Neural cell (in vitro differentiated cells): ENCODE measurements at regions not wholly inside any gene's neighbourhood (a gene's known extent, or its start where the extent isn't known, plus 50 kb on each side); places are given as distances from the start of the nearest gene placed in this dataset.

Source experiments
- H2AFZ ChIP-seq: fragments of 200-600, 300-800 bp; sonication (generic), shearing (Covaris generic); 2 replicates; pipeline ENCODE4 v1.6.0; 2014; ENCODE audit warnings: low read depth, mild to moderate bottlenecking, antibody characterized with exemption, low read length, moderate library complexity
- H3F3A ChIP-seq: fragments of 200-600 bp; shearing (Covaris generic); 2 replicates; pipeline ENCODE4 v1.6.1; 2016; ENCODE audit warnings: mild to moderate bottlenecking, moderate library complexity, mixed read lengths, antibody characterized with exemption, low read length; ENCODE audit not compliant: insufficient read depth, poor library complexity, severe bottlenecking
- H3K27ac ChIP-seq: fragments of 200-600, 300-800 bp; sonication (generic), shearing (Covaris generic); 2 replicates; pipeline ENCODE4 v1.5.1; 2014; ENCODE audit warnings: mild to moderate bottlenecking, low read length, moderate library complexity
- H3K27me3 ChIP-seq: fragments of 300-800, 200-600 bp; sonication (generic), shearing (Covaris generic); 2 replicates; pipeline ENCODE4 v1.6.0; 2014; ENCODE audit warnings: mild to moderate bottlenecking, low read depth, low read length, moderate library complexity; ENCODE audit not compliant: insufficient read depth
- H3K36me3 ChIP-seq: fragments of 300-800, 200-600 bp; sonication (generic), shearing (Covaris generic); 2 replicates; pipeline ENCODE4 v1.5.1; 2014; ENCODE audit warnings: mild to moderate bottlenecking, antibody characterized with exemption, low read length, moderate library complexity; ENCODE audit not compliant: insufficient read depth
- H3K4me2 ChIP-seq: fragments of 300-800, 200-600 bp; sonication (generic), shearing (Covaris generic); 2 replicates; pipeline ENCODE4 v1.6.0; 2014; ENCODE audit warnings: mild to moderate bottlenecking, low read length
- H3K4me3 ChIP-seq: fragments of 300-800, 200-600 bp; sonication (generic), shearing (Covaris generic); 2 replicates; pipeline ENCODE4 v1.5.1; 2014; ENCODE audit warnings: mild to moderate bottlenecking, low read length, moderate library complexity
- H3K79me2 ChIP-seq: fragments of 200-600 bp; shearing (Covaris generic); replicated peaks from 2 replicates; pipeline ENCODE4 v1.6.0; 2014; ENCODE audit warnings: mild to moderate bottlenecking, low read length, moderate library complexity; ENCODE audit not compliant: insufficient read depth
- H3K9ac ChIP-seq: fragments of 300-800, 200-600 bp; sonication (generic), shearing (Covaris generic); 2 replicates; pipeline ENCODE4 v1.6.1; 2016; ENCODE audit warnings: mild to moderate bottlenecking, low read length, mixed read lengths
- H3K9me2 ChIP-seq: fragments of 200-600 bp; shearing (Covaris generic); 2 replicates; pipeline ENCODE4 v1.6.1; 2016; ENCODE audit warnings: mild to moderate bottlenecking, low read length, mixed read lengths; ENCODE audit not compliant: insufficient read depth
- H3K9me3 ChIP-seq: fragments of 200-600, 300-800 bp; sonication (generic), shearing (Covaris generic); 2 replicates; pipeline ENCODE4 v1.6.1; 2016; ENCODE audit warnings: mild to moderate bottlenecking, mixed run types, low read length, moderate library complexity, mixed read lengths
- H4K20me1 ChIP-seq: fragments of 200-600 bp; shearing (Covaris generic); 2 replicates; pipeline ENCODE4 v1.6.1; 2016; ENCODE audit warnings: mild to moderate bottlenecking, mixed run types; ENCODE audit not compliant: insufficient read depth
- EP300 ChIP-seq: fragments of 450-650 bp; conservative IDR thresholded peaks from 2 replicates; pipeline ENCODE4 v1.6.1; 2014; ENCODE audit warnings: antibody characterized with exemption, mild to moderate bottlenecking, moderate library complexity; ENCODE audit not compliant: poor library complexity, severe bottlenecking
- EZH2 ChIP-seq: fragments of 200-600, 300-800 bp; shearing (Covaris generic), sonication (generic); IDR thresholded peaks from 2 replicates; pipeline ENCODE4 v1.6.1; 2014; ENCODE audit warnings: antibody characterized with exemption, low read length, borderline replicate concordance, mild to moderate bottlenecking; ENCODE audit not compliant: insufficient read depth, poor library complexity, severe bottlenecking
- MXI1 ChIP-seq: fragments of 450-650 bp; conservative IDR thresholded peaks from 2 replicates; pipeline ENCODE4 v1.6.1; 2014; ENCODE audit warnings: antibody characterized with exemption, mild to moderate bottlenecking; ENCODE audit not compliant: poor library complexity, severe bottlenecking
- POLR2AphosphoS5 ChIP-seq: IDR thresholded peaks from 2 replicates; pipeline ENCODE4 v1.6.1; 2012
- RAD21 ChIP-seq: fragments of 450-650 bp; conservative IDR thresholded peaks from 2 replicates; pipeline ENCODE4 v1.6.1; 2014; ENCODE audit warnings: antibody characterized with exemption, mild to moderate bottlenecking, moderate library complexity
- SMC3 ChIP-seq: fragments of 450-650 bp; conservative IDR thresholded peaks from 2 replicates; pipeline ENCODE4 v1.6.1; 2014; ENCODE audit warnings: antibody characterized with exemption, mild to moderate bottlenecking, moderate library complexity; ENCODE audit not compliant: poor library complexity
- TAF1 ChIP-seq: IDR thresholded peaks from 2 replicates; pipeline ENCODE4 v1.6.1; 2012; ENCODE audit warnings: low read depth
- TF ChIP-seq, protein P1 (sequence below): IDR thresholded peaks from 2 replicates; pipeline ENCODE4 v1.6.1; 2012; ENCODE audit warnings: borderline replicate concordance
- TF ChIP-seq, protein P2 (sequence below): fragments of 450-650 bp; IDR thresholded peaks from 2 replicates; pipeline ENCODE4 v1.5.1; 2014; ENCODE audit warnings: antibody characterized with exemption, mild to moderate bottlenecking, moderate library complexity; ENCODE audit not compliant: poor library complexity, severe bottlenecking

DNA sequence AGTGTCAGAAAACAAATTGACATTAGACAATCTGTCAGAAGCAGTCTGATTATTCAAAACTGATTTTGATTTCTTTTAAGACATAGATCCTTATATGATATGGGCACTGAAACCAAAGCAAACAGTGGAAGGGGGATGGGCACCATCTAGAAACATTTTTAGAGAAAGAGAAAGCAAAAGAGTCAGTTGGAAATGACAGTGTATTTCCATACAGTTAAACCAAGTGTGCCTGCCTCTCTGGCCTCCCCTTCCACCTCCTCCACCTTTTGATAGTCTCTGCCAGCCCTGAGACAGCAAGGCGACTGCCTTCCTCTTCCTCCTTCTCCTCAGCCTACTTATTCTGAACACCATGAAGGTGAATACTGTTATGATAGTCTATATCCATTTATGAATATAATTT, 949.7 kb downstream of the AMY1C start:
- Histone ChIP-seq H3K27me3 (no peaks in the 10 kb centered on the region), H3K9ac (no peak overlapping the region), H3K36me3 (no peaks in the 10 kb centered on the region), H3K79me2 (no peaks in the 10 kb centered on the region), H3K4me3 (no peak overlapping the region), H4K20me1 (no peaks in the 10 kb centered on the region), H3K9me3 (no peaks in the 10 kb centered on the region), H3K9me2 (no peaks in the 10 kb centered on the region), H2AFZ (no peak overlapping the region), H3K4me2 (no peak overlapping the region), H3F3A (no peaks in the 10 kb centered on the region), H3K27ac (no peak overlapping the region)
- TF ChIP-seq MXI1 (no peak), TAF1 (no peak), SMC3 (no peak), EP300 (no peak), POLR2AphosphoS5 (no peak), EZH2 (no peak), RAD21 (no peak)
- TF ChIP-seq, protein P1, sequence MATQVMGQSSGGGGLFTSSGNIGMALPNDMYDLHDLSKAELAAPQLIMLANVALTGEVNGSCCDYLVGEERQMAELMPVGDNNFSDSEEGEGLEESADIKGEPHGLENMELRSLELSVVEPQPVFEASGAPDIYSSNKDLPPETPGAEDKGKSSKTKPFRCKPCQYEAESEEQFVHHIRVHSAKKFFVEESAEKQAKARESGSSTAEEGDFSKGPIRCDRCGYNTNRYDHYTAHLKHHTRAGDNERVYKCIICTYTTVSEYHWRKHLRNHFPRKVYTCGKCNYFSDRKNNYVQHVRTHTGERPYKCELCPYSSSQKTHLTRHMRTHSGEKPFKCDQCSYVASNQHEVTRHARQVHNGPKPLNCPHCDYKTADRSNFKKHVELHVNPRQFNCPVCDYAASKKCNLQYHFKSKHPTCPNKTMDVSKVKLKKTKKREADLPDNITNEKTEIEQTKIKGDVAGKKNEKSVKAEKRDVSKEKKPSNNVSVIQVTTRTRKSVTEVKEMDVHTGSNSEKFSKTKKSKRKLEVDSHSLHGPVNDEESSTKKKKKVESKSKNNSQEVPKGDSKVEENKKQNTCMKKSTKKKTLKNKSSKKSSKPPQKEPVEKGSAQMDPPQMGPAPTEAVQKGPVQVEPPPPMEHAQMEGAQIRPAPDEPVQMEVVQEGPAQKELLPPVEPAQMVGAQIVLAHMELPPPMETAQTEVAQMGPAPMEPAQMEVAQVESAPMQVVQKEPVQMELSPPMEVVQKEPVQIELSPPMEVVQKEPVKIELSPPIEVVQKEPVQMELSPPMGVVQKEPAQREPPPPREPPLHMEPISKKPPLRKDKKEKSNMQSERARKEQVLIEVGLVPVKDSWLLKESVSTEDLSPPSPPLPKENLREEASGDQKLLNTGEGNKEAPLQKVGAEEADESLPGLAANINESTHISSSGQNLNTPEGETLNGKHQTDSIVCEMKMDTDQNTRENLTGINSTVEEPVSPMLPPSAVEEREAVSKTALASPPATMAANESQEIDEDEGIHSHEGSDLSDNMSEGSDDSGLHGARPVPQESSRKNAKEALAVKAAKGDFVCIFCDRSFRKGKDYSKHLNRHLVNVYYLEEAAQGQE: no peak
- TF ChIP-seq, protein P2, sequence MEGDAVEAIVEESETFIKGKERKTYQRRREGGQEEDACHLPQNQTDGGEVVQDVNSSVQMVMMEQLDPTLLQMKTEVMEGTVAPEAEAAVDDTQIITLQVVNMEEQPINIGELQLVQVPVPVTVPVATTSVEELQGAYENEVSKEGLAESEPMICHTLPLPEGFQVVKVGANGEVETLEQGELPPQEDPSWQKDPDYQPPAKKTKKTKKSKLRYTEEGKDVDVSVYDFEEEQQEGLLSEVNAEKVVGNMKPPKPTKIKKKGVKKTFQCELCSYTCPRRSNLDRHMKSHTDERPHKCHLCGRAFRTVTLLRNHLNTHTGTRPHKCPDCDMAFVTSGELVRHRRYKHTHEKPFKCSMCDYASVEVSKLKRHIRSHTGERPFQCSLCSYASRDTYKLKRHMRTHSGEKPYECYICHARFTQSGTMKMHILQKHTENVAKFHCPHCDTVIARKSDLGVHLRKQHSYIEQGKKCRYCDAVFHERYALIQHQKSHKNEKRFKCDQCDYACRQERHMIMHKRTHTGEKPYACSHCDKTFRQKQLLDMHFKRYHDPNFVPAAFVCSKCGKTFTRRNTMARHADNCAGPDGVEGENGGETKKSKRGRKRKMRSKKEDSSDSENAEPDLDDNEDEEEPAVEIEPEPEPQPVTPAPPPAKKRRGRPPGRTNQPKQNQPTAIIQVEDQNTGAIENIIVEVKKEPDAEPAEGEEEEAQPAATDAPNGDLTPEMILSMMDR: no peak

DNA sequence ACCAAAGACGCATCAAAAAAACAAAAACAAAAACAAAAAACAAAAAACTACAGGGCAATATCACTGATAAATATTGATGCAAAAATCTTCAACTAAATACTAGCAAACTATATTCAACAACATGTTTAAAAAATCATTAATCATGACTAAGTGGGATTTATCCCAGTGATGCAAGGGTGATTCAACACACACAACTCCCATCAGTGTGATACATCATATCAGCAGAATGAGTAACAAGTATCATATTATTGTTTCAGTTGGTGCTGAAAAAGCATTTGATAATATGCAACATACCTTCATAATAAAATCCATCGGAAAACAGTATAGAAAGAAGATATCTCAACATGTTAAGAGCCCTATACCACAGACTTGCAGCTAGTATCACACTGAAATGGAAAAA, 953.0 kb downstream of the AMY1C start:
- Histone ChIP-seq H4K20me1 (no peaks in the 10 kb centered on the region), H3F3A (no peaks in the 10 kb centered on the region), H3K27me3 (no peaks in the 10 kb centered on the region), H3K79me2 (no peaks in the 10 kb centered on the region), H3K4me3 (no peak overlapping the region), H3K9me2 (no peaks in the 10 kb centered on the region), H3K27ac (no peak overlapping the region), H3K9ac (no peak overlapping the region), H3K9me3 (no peaks in the 10 kb centered on the region), H3K36me3 (no peaks in the 10 kb centered on the region), H3K4me2 (no peak overlapping the region), H2AFZ (no peak overlapping the region)
- no peak for TF ChIP-seq MXI1
- no peak for TF ChIP-seq EZH2
- TF ChIP-seq EP300: no peak
- TF ChIP-seq POLR2AphosphoS5: no peak
- TF ChIP-seq TAF1: no peak
- TF ChIP-seq, protein P2: no peak
- no peak for TF ChIP-seq SMC3
